Left hindlimb (tissue), 1 donor: ENCODE measurements at regions not wholly inside any gene's neighbourhood (a gene's known extent, or its start where the extent isn't known, plus 50 kb on each side); places are given as distances from the start of the nearest gene placed in this dataset.
"Not testable (repeated sequence)": the region's sequence is repeated elsewhere in the genome, so short reads cannot be mapped to it uniquely, and the experiment has no call there.

Experiments used
- DNase-seq: peaks from one replicate; pipeline ENCODE4 v3.0.0-alpha.2; 2018

- peak; percentile 72 for DNase-seq
These were observed 145.9 kb downstream of the CCDC74A start for GRCh38 chr2:131673400-131674173.

GRCh38 chr2:131674174-131674507 lies 146.5 kb downstream of the CCDC74A start:
- no peak for DNase-seq

- DNase-seq: not testable (repeated sequence)
These were observed 154.0 kb downstream of the CCDC74A start for GRCh38 chr2:131681611-131682121.

- DNase-seq: peak; percentile 91
These were observed 154.6 kb downstream of the CCDC74A start for GRCh38 chr2:131682122-131682944.

GRCh38 chr2:131682945-131683330 lies 155.2 kb downstream of the CCDC74A start:
- DNase-seq: peak; percentile 45

- DNase-seq: not testable (repeated sequence)
These were observed 157.1 kb downstream of the CCDC74A start for GRCh38 chr2:131684631-131685316.

- DNase-seq: not testable (repeated sequence)
These were observed 158.6 kb downstream of the CCDC74A start for GRCh38 chr2:131686164-131686893.

GRCh38 chr2:131686894-131687238 lies 159.2 kb downstream of the CCDC74A start:
- not testable (repeated sequence) for DNase-seq

GRCh38 chr2:131689066-131689465 lies 161.4 kb downstream of the CCDC74A start:
- DNase-seq: not testable (repeated sequence)

GRCh38 chr2:131711268-131711667 lies 183.6 kb downstream of the CCDC74A start:
- DNase-seq: not testable (repeated sequence)

- not testable (repeated sequence) for DNase-seq
These were observed 190.2 kb downstream of the CCDC74A start for GRCh38 chr2:131717907-131718306.

- not testable (repeated sequence) for DNase-seq
These were observed 193.5 kb downstream of the CCDC74A start for GRCh38 chr2:131721163-131721562.

- not testable (repeated sequence) for DNase-seq
These were observed 194.6 kb downstream of the CCDC74A start for GRCh38 chr2:131722256-131722655.

GRCh38 chr2:131724019-131724418 lies 196.3 kb downstream of the CCDC74A start:
- no peak for DNase-seq

GRCh38 chr2:131728451-131728850 lies 200.8 kb downstream of the CCDC74A start:
- not testable (repeated sequence) for DNase-seq

- DNase-seq: not testable (repeated sequence)
These were observed 205.8 kb downstream of the CCDC74A start for GRCh38 chr2:131733530-131733929.

GRCh38 chr2:131736406-131736805 lies 208.7 kb downstream of the CCDC74A start:
- not testable (repeated sequence) for DNase-seq

GRCh38 chr2:131738533-131738932 lies 210.8 kb downstream of the CCDC74A start:
- DNase-seq: not testable (repeated sequence)

GRCh38 chr2:131738996-131739434 lies 211.3 kb downstream of the CCDC74A start:
- DNase-seq: not testable (repeated sequence)

GRCh38 chr2:131753640-131754561 lies 226.2 kb downstream of the CCDC74A start:
- DNase-seq: no peak
